Immature natural killer cell (primary cell): ENCODE measurements at regions not wholly inside any gene's neighbourhood (a gene's known extent, or its start where the extent isn't known, plus 50 kb on each side); places are given as distances from the start of the nearest gene placed in this dataset.

Source experiments
- DNase-seq, 3 donors: peaks; one replicate each; pipeline ENCODE4 v3.0.0; 2022; ENCODE audit warnings: mixed read lengths in 1 of 3
- H3K27ac Mint-ChIP-seq, 6 donors: one replicate each; pipeline ENCODE4 v1.8.0; 2020; ENCODE audit warnings: mixed read lengths in 6 of 6, mild to moderate bottlenecking in 5 of 6, inconsistent platforms in 4 of 6, moderate library complexity in 3 of 6
- H3K27me3 Mint-ChIP-seq, 3 donors: one replicate each; pipeline ENCODE4 v1.8.0; 2020 to 2021; ENCODE audit warnings: low read depth in 3 of 3, mild to moderate bottlenecking in 3 of 3, mixed read lengths in 3 of 3, moderate library complexity in 3 of 3, inconsistent platforms in 1 of 3
- H3K36me3 Mint-ChIP-seq, 3 donors: one replicate each; pipeline ENCODE4 v1.8.0; 2020; ENCODE audit warnings: mixed read lengths in 3 of 3, inconsistent platforms in 2 of 3, mild to moderate bottlenecking in 2 of 3
- H3K4me1 Mint-ChIP-seq, 2 donors: one replicate each; pipeline ENCODE4 v1.8.0; 2020; ENCODE audit warnings: inconsistent platforms in 2 of 2, mild to moderate bottlenecking in 2 of 2, mixed read lengths in 2 of 2, moderate library complexity in 1 of 2
- H3K4me3 Mint-ChIP-seq, 5 donors: one replicate each; pipeline ENCODE4 v1.8.0; 2020; ENCODE audit warnings: mild to moderate bottlenecking in 5 of 5, mixed read lengths in 5 of 5, inconsistent platforms in 3 of 5, moderate library complexity in 3 of 5
- H3K9me3 Mint-ChIP-seq, 6 donors: one replicate each; pipeline ENCODE4 v1.8.0; 2020; ENCODE audit warnings: mild to moderate bottlenecking in 6 of 6, mixed read lengths in 6 of 6, inconsistent platforms in 4 of 6, moderate library complexity in 3 of 6

DNA sequence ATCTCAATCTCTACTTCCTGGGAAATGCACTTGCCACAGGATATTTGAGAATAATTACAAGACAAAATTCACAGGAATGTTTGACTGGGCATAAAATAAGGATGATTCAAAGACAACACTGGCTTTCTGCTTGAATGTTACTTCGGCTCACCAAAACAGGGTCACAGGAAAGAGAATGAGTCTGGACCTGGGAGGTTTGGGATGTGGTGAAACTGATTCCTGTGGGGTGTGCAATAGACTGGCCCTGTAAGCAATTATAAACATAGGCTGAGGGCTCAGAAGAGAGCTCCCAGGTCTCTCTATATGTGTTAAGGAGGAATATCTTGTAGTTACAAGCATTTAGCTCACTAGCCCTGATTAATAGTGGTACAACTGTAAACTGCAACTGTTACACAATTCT is 613.9 kb upstream of the CELF2 start:
- H3K36me3 Mint-ChIP-seq: no peaks in the 10 kb centered on the region
- no peak for DNase-seq
- peaks cover 0 to 14% (median 3%) of the 10 kb centered on the region in 6 donors for H3K9me3 Mint-ChIP-seq
- H3K27me3 Mint-ChIP-seq: peaks cover 0 to 5% (median 2%) of the 10 kb centered on the region in 3 donors
- no peak overlapping the region for H3K4me3 Mint-ChIP-seq
- no peak overlapping the region for H3K27ac Mint-ChIP-seq
- no peaks in the 10 kb centered on the region for H3K4me1 Mint-ChIP-seq

DNA sequence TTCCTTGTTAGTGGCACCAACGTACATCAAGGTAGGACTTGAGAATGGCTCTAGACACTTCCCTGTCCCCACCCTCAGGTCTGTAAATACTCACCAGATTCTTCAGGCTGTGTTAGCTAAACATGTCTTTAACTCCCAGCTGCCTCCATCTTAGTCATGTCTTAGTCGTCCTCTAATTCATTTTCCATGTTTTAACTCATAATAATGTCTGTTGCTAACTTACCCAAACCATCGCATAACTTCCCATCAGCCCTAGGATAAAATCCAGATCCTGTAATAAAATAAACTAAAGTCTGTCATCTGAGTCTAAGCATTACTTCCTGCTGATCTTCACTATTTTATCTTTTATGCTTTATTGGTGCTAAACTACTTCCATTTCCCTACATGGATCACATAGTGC is 600.0 kb upstream of the CELF2 start:
- H3K36me3 Mint-ChIP-seq: no peaks in the 10 kb centered on the region
- H3K4me3 Mint-ChIP-seq: no peak overlapping the region
- H3K27ac Mint-ChIP-seq: no peak overlapping the region
- no peaks in the 10 kb centered on the region for H3K4me1 Mint-ChIP-seq
- H3K9me3 Mint-ChIP-seq: peaks cover 0 to 2% (median 0%) of the 10 kb centered on the region in 6 donors
- H3K27me3 Mint-ChIP-seq: peaks cover 0 to 2% (median 0%) of the 10 kb centered on the region in 3 donors
- no peak for DNase-seq

DNA sequence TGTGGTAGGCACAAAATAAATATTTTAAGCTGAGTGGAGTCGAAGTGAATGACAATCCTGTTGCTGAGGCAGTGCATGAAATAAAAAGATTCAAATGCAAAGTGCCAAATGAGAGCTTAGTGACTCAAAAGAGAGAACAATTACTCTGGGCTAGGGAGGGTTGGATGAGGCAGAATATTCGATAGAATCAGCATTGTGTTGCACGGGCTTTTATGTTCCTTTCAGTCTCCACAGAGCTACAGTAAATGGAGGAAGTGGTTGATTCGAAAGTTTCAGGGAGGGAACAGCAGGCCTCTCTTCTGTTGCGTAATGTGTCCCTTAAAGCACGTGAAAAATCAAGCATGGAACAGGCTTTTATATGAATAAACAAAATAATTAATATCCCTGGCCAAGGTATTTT is 599.3 kb upstream of the CELF2 start:
- peaks cover 0 to 2% (median 0%) of the 10 kb centered on the region in 6 donors for H3K9me3 Mint-ChIP-seq

DNA sequence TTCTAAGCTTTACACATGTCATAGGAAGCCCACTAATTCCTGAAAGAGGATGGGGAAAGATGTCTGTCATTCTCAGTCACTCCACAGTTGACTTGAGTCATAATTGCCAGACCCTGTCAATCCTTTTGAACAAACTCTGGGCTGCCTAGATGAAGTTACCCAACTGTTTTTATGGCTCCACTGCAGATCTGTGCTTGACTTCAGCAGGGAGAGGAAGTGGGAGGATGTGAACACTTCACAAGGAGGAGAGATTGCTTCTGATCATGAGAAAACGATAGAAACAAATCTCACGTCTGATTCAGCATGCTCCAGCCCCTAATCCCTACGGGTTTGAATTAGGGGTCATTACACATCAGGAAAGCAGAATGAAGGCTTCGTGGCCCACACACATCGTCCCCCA is 596.6 kb upstream of the CELF2 start:
- Mint-ChIP-seq H3K36me3 (no peaks in the 10 kb centered on the region), H3K27ac (no peak overlapping the region), H3K4me3 (no peak overlapping the region), H3K4me1 (no peaks in the 10 kb centered on the region), H3K27me3 (peaks cover 0 to 2% (median 2%) of the 10 kb centered on the region in 3 donors), H3K9me3 (peaks cover 0 to 4% (median 0%) of the 10 kb centered on the region in 6 donors)
- no peak for DNase-seq

More for the DNA sequence above, 599.3 kb upstream of the CELF2 start:
- Mint-ChIP-seq H3K27ac (no peak overlapping the region), H3K36me3 (no peaks in the 10 kb centered on the region), H3K4me1 (no peaks in the 10 kb centered on the region), H3K4me3 (no peak overlapping the region), H3K27me3 (peaks cover 0 to 2% (median 0%) of the 10 kb centered on the region in 3 donors)
- DNase-seq: no peak

DNA sequence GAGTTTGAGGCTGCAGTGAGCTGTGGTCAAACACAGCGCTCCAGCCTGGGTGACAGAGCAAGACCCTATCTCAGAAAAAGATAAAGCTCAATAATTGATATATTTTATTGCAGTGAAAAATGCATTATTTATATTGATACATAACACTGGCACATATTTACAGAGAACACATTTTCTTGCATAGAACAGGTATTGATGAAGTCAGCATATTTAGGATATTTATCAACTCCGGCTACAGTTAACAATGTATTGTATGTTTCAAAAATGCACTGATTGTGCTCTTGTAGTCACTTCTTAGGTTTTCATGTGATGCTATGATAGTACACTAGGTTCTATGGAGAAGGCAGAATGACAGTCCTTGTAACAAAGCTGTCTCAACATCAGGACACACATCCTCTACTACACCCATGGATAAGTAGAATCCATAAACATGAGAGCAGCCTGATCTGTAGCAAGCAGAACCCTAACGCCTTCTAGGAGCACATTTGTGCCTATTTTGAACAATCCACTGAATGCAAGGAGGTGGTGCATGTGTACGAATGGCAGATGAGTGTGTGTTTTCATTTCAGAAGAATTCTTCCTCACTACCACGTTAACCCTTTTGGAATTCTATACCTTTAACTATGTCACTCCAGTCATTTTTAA is 586.1 kb upstream of the CELF2 start:
- Mint-ChIP-seq H3K4me3 (no peak overlapping the region), H3K27ac (no peak overlapping the region), H3K9me3 (peaks cover 0 to 8% (median 5%) of the 10 kb centered on the region in 6 donors), H3K27me3 (no peaks in the 10 kb centered on the region), H3K4me1 (no peaks in the 10 kb centered on the region), H3K36me3 (no peaks in the 10 kb centered on the region)
- no peak for DNase-seq

DNA sequence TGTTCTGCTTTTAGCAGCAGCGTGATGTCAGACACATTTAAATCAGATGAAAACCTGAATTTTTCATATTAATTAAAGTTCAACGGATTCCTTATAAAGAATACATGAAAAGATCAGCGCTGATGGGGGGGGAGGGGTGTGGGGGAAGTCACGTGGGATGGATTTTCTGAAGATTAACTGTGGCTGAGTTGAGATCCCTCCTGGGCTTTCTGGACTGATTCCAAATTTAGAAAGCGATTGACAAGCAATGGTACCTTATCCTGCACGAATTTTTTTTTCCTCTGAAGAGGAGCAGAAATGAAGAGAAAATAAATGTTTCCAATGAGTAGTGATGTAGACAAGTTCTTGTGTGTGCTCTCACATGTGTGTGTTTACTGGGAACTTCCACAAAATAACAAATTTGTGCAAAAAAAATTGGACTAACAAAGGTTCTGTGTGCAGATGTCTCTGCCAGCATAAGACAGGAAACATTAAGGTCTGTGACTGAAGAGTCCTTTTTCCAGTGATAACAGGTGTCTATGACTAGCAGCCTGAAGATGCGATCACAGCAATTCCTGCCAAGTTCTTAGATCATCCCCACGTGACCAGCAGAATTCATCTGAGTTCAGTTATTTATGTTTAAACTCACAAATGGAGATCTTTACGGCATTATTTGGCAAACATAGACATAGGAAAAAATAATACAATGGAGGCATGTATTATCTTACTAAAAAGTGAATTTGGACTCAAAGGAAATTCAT is 585.2 kb upstream of the CELF2 start:
- Mint-ChIP-seq H3K4me1 (no peaks in the 10 kb centered on the region), H3K27me3 (no peaks in the 10 kb centered on the region), H3K27ac (no peak overlapping the region), H3K4me3 (no peak overlapping the region), H3K36me3 (no peaks in the 10 kb centered on the region), H3K9me3 (peaks cover 0 to 8% (median 5%) of the 10 kb centered on the region in 6 donors)
- no peak for DNase-seq

DNA sequence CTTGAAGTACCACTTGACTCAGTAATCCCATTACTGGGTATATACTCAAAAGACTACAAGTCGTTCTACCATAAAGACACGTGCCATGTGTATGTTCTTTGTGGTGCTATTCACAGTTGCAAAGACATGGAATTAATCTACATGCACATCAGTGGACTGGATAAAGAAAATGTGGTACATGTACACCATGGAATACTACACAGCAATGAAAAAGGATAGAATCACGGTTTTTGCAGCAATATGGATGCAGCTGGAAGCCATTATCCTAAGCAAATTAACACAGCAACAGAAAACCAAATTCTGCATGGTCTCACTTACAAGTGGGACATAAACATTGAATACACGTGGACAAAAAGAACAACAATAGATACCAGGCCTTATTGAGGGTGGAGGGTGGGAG is 583.4 kb upstream of the CELF2 start:
- no peak overlapping the region for H3K4me3 Mint-ChIP-seq
- peaks cover 0 to 8% (median 5%) of the 10 kb centered on the region in 6 donors for H3K9me3 Mint-ChIP-seq
- H3K4me1 Mint-ChIP-seq: no peaks in the 10 kb centered on the region
- no peak for DNase-seq
- no peaks in the 10 kb centered on the region for H3K27me3 Mint-ChIP-seq
- no peaks in the 10 kb centered on the region for H3K36me3 Mint-ChIP-seq
- H3K27ac Mint-ChIP-seq: no peak overlapping the region

DNA sequence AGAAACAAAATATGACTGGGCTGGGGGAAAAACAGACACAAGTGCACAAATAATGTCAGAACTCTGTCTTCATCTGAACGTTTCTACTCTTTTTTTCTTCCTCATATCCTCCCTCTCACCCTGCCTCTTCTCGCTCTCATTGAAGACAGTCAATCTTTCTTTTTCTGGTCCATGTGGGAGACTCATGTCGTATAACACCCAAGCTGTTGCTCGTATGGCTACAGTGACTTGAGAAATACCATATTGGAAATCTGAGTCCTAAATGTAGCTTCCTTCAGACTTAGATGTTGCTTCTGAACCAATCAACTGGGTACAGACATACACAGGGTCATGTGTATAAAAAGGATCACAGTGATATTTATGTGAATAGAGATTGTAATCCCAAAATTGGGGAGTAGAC is 579.8 kb upstream of the CELF2 start:
- no peak for DNase-seq
- H3K27me3 Mint-ChIP-seq: no peaks in the 10 kb centered on the region
- H3K4me3 Mint-ChIP-seq: no peak overlapping the region
- no peaks in the 10 kb centered on the region for H3K36me3 Mint-ChIP-seq
- no peak overlapping the region for H3K27ac Mint-ChIP-seq
- no peaks in the 10 kb centered on the region for H3K4me1 Mint-ChIP-seq
- H3K9me3 Mint-ChIP-seq: peaks cover 0 to 8% (median 5%) of the 10 kb centered on the region in 6 donors

DNA sequence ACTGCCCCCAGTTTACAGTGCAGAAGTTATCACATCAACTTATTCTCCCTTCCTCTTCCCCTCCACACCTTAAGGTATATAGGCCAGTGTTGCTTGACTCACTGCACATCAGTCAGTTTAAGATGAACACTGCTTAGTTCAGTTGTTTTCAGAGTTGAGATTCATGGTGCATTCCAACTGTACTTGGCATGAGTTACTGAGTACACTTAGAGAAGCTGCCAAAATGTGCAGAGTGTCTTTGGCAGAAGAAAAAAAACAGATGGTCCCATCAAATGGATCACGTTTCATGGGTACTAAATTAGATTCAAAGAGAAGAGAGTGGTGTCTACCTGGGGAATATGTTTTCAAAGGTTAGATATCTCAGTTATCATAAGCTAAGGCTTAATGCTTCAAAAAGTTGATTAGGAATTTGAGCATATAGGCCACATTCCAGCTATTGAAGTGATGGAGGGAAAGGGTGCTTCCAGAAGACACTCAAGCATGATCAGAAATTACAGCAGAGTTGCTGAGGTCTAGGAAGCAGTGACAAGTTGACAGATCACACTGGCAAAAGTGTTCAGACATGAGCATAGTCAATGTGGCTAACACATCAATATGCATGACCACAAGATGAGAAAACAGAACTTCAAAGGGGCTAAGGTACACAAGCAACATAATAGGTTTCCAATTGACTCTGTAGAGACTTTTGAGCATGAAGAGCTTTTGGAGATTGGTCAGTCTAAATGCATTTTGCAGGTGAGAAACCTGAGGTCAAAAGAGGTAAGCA is 579.2 kb upstream of the CELF2 start:
- no peaks in the 10 kb centered on the region for H3K27me3 Mint-ChIP-seq
- no peak overlapping the region for H3K27ac Mint-ChIP-seq
- no peaks in the 10 kb centered on the region for H3K4me1 Mint-ChIP-seq
- no peaks in the 10 kb centered on the region for H3K36me3 Mint-ChIP-seq
- no peak for DNase-seq
- no peak overlapping the region for H3K4me3 Mint-ChIP-seq
- H3K9me3 Mint-ChIP-seq: peaks cover 0 to 8% (median 3%) of the 10 kb centered on the region in 6 donors

DNA sequence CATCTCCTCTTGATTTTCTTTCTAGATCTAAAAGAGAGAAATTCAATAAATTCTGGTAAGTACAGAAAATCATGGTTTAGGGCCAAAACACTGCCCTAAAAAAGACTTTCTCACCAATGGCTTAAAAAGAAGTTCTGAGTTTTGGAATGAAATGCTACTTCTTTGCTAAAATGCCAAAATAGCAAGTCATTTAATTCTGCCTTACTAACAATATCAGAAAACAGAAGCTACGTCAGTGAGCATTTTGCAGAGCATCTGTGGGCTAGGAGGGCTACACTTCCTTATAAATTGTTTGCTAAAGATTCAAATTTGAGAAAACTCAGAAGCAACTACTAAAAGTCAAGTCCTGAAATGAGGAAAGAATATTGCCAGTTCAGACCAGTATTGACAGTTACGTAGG is 560.8 kb upstream of the CELF2 start:
- H3K4me3 Mint-ChIP-seq: no peak overlapping the region
- no peaks in the 10 kb centered on the region for H3K4me1 Mint-ChIP-seq
- H3K27me3 Mint-ChIP-seq: peaks cover 0 to 4% (median 3%) of the 10 kb centered on the region in 3 donors
- DNase-seq: no peak
- peaks cover 0 to 7% (median 0%) of the 10 kb centered on the region in 6 donors for H3K9me3 Mint-ChIP-seq
- no peak overlapping the region for H3K27ac Mint-ChIP-seq
- no peaks in the 10 kb centered on the region for H3K36me3 Mint-ChIP-seq

DNA sequence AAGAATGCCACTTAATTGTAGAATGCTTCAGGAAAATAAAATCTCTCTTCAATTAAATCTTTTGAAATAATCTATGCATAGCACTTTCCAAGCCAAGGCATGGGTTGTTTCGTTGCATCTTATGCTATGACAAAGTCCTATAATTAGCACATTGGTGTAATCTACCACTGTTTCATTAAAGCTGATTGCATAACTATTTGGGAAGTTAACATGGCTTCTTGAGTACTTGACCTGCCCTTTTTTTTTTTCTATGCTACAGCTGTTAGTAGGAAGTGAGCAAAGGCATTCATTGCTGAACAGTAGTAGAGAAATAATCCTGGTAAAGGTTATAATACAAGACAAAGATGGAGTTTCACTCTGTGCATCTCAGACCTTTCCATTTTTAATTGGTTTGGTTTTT is 557.2 kb upstream of the CELF2 start:
- DNase-seq: no peak
- no peaks in the 10 kb centered on the region for H3K4me1 Mint-ChIP-seq
- H3K27me3 Mint-ChIP-seq: peaks cover 0 to 4% (median 3%) of the 10 kb centered on the region in 3 donors
- H3K9me3 Mint-ChIP-seq: no peaks in the 10 kb centered on the region
- no peak overlapping the region for H3K27ac Mint-ChIP-seq
- no peak overlapping the region for H3K4me3 Mint-ChIP-seq
- no peaks in the 10 kb centered on the region for H3K36me3 Mint-ChIP-seq

DNA sequence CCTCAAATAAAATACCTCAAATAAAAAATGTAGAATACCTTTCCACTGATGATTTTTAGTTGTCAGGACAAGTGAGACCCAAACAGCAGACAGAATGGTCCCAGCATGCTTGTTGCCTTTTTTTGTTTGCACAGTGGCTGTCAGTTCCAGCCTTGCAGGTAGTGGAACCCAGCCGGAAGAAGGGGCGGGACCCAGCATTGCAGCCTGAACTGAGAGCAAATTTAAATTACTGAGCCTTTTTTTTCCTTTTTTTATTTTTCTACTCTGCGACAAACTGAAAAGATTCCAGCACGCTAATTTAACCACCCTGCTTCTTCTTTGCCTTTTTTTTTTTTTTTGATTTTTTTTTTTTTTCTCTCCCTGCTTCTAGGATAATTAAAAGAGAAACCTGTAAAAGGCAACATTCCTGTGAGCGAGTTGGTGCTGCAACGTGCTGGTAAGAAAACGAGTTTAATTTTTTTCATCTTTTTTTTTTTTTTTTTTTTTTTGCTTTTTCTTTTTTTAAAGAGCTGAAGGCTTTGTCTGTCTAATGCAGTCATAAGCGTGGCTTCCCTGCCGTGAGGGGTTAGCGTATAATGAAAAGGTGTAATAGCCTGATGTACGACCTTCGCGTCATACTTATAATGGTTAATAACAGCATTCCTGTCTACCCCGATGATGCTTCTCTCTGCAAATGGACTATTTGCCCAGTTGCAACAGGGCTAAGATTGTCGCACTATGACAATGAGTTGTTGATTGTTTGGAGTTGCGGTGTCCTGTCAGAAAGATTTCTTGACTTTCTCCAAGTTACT is 555.3 kb upstream of the CELF2 start:
- no peak for DNase-seq
- Mint-ChIP-seq H3K27me3 (peaks cover 0 to 2% (median 1%) of the 10 kb centered on the region in 3 donors), H3K4me3 (no peak overlapping the region), H3K4me1 (no peaks in the 10 kb centered on the region), H3K27ac (no peak overlapping the region), H3K36me3 (no peaks in the 10 kb centered on the region), H3K9me3 (no peaks in the 10 kb centered on the region)

DNA sequence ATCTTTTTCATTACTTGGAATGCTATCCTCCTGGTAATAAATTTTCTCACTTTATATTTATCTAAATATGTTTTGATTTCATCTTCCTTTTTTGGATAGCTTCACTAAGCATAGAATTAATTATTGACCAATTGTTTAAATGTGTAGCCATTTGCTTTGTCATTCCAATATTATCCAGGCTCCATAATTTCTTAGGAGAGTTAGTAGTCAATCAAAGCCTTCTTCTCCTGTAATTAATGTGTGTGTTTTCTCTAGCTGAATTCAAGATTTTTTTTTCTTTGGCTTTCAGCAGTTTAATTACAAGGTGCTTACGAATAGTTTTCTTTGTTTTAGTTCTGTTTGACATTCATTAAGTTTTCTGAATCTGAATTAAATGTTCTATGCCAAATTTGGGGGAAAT is 545.9 kb upstream of the CELF2 start:
- DNase-seq: no peak
- H3K4me3 Mint-ChIP-seq: no peak overlapping the region
- peaks cover 2% of the 10 kb centered on the region in 3 donors for H3K27me3 Mint-ChIP-seq
- no peaks in the 10 kb centered on the region for H3K4me1 Mint-ChIP-seq
- H3K36me3 Mint-ChIP-seq: no peaks in the 10 kb centered on the region
- peaks cover 0 to 10% (median 2%) of the 10 kb centered on the region in 6 donors for H3K9me3 Mint-ChIP-seq
- no peak overlapping the region for H3K27ac Mint-ChIP-seq
